ENCODE measurements at regions not wholly inside any gene's neighbourhood (a gene's known extent, or its start where the extent isn't known, plus 50 kb on each side); places are given as distances from the start of the nearest gene placed in this dataset.

GRCh38 chr2:118643294-118643693, 204.2 kb downstream of the EN1 start:
- TF ChIP-seq CTCF (IDR thresholded peaks at IDR 0.05) (no peak), POLR2A (IDR thresholded peaks at IDR 0.05) (no peak)

All from thyroid gland (tissue), 4 donors.